TTC549 (cell line): ENCODE measurements at regions not wholly inside any gene's neighbourhood (a gene's known extent, or its start where the extent isn't known, plus 50 kb on each side); places are given as distances from the start of the nearest gene placed in this dataset.

Experiments used
- FAIRE-seq: peaks from 2 replicates; lab custom pipeline; 2012; peaks lifted over from hg19 to GRCh38; lab: Jason Lieb, UNC

- FAIRE-seq = no peak
Observed at GRCh38 chr13:76189882-76190519, 553.9 kb downstream of the LMO7 start.

- no peak for FAIRE-seq
Observed at GRCh38 chr13:76175961-76176725, 540.0 kb downstream of the LMO7 start.

- FAIRE-seq = no peak
Observed at GRCh38 chr13:76168661-76169060, 532.5 kb downstream of the LMO7 start.

GRCh38 chr13:76164290-76164689 is 528.2 kb downstream of the LMO7 start:
- FAIRE-seq = no peak

- FAIRE-seq = no peak
Observed at GRCh38 chr13:76163761-76164160, 527.6 kb downstream of the LMO7 start.

- no peak for FAIRE-seq
Observed at GRCh38 chr13:76160961-76161925, 525.1 kb downstream of the LMO7 start.

GRCh38 chr13:76160506-76160905 is 524.4 kb downstream of the LMO7 start:
- FAIRE-seq = no peak

GRCh38 chr13:76157926-76158325 is 521.8 kb downstream of the LMO7 start:
- FAIRE-seq = no peak

GRCh38 chr13:76153239-76153638 is 517.1 kb downstream of the LMO7 start:
- FAIRE-seq = no peak

- no peak for FAIRE-seq
Observed at GRCh38 chr13:76148926-76149325, 512.8 kb downstream of the LMO7 start.

GRCh38 chr13:76148374-76148773 is 512.2 kb downstream of the LMO7 start:
- FAIRE-seq = no peak

GRCh38 chr13:76132532-76132931 is 496.4 kb downstream of the LMO7 start:
- no peak for FAIRE-seq

- no peak for FAIRE-seq
Observed at GRCh38 chr13:76131551-76131950, 495.4 kb downstream of the LMO7 start.

GRCh38 chr13:76129305-76130000 is 493.3 kb downstream of the LMO7 start:
- no peak for FAIRE-seq

- FAIRE-seq = no peak
Observed at GRCh38 chr13:76127922-76128321, 491.8 kb downstream of the LMO7 start.

- FAIRE-seq = no peak
Observed at GRCh38 chr13:76123548-76123947, 487.4 kb downstream of the LMO7 start.

GRCh38 chr13:76116751-76117360 is 480.7 kb downstream of the LMO7 start:
- FAIRE-seq = no peak

- FAIRE-seq = no peak
Observed at GRCh38 chr13:76106763-76107162, 470.6 kb downstream of the LMO7 start.

- no peak for FAIRE-seq
Observed at GRCh38 chr13:76094645-76095044, 458.5 kb downstream of the LMO7 start.

- FAIRE-seq = no peak
Observed at GRCh38 chr13:76091076-76091475, 454.9 kb downstream of the LMO7 start.

- no peak for FAIRE-seq
Observed at GRCh38 chr13:76086729-76087128, 450.6 kb downstream of the LMO7 start.

GRCh38 chr13:76067850-76068249 is 431.7 kb downstream of the LMO7 start:
- no peak for FAIRE-seq
